B cell (primary cell): ENCODE measurements at regions not wholly inside any gene's neighbourhood (a gene's known extent, or its start where the extent isn't known, plus 50 kb on each side); places are given as distances from the start of the nearest gene placed in this dataset.

Source experiments
- ATAC-seq: fragments of 200-7000 bp; cut with Tn5 transposase; one replicate; pipeline ENCODE4 v1.10.0; 2021; ENCODE audit warnings: low read depth, mild to moderate bottlenecking, moderate number of reproducible peaks, moderate library complexity
- CTCF ChIA-PET: fragments of 350-600 bp; sonication (Branson Sonifier 250); formaldehyde crosslinking; loops from one replicate; lab custom pipeline; 2021; ENCODE audit warnings: antibody characterized with exemption, inconsistent platforms; lab: Charles Lee
- POLR2A ChIA-PET: fragments of 350-600 bp; sonication (Branson Sonifier 250); formaldehyde crosslinking; loops from one replicate; lab custom pipeline; 2021; ENCODE audit warnings: antibody characterized with exemption; lab: Charles Lee
- DNase-seq: peaks from one replicate; pipeline ENCODE4 v3.0.0; 2013
- H2AFZ ChIP-seq: 2 replicates; pipeline ENCODE4 v1.6.1; 2012; ENCODE audit warnings: mild to moderate bottlenecking, low read depth, low read length; ENCODE audit not compliant: insufficient read depth, poor library complexity, severe bottlenecking
- H3K27ac ChIP-seq, 2 donors: 1 replicate in 1 of 2; 2 replicates in 1 of 2; pipeline ENCODE4 v1.5.1; 2012 to 2013; ENCODE audit warnings: low read length in 2 of 2, mild to moderate bottlenecking in 2 of 2, moderate library complexity in 1 of 2
- H3K27me3 ChIP-seq, 4 experiments: fragments of 200-600 bp in 1 of 4; sonication (generic) in 1 of 4; replicated peaks in 1 of 4; 1 replicate in 2 of 4; 2 replicates in 2 of 4; pipeline versions ENCODE4 v1.6.1 to v1.7.0; 2013 to 2016; ENCODE audit warnings: low read length in 3 of 4, mild to moderate bottlenecking in 2 of 4, mixed read lengths in 1 of 4, moderate library complexity in 1 of 4; ENCODE audit not compliant: insufficient read depth in 4 of 4, control insufficient read depth in 3 of 4; ENCODE audit errors: control extremely low read depth in 1 of 4
- H3K36me3 ChIP-seq, 2 experiments: replicated peaks in 1 of 2; 1 replicate in 1 of 2; 2 replicates in 1 of 2; pipeline versions ENCODE4 v1.6.1 to v1.7.1; 2013; ENCODE audit warnings: low read length in 1 of 2; ENCODE audit not compliant: insufficient read depth in 2 of 2, control insufficient read depth in 1 of 2; ENCODE audit errors: control extremely low read depth in 1 of 2, extremely low read depth in 1 of 2
- H3K4me1 ChIP-seq, 2 donors: fragments of 200-600 bp in 1 of 2; sonication (generic) in 1 of 2; 1 replicate in 1 of 2; 2 replicates in 1 of 2; pipeline versions ENCODE4 v1.5.1 to v1.6.1; 2013 to 2017; ENCODE audit warnings: low read length in 2 of 2; ENCODE audit not compliant: control insufficient read depth in 2 of 2, insufficient read depth in 2 of 2
- H3K4me2 ChIP-seq: replicated peaks from 2 replicates; pipeline ENCODE3; 2012; ENCODE audit warnings: mild to moderate bottlenecking, low read depth, low read length; ENCODE audit not compliant: poor library complexity, severe bottlenecking
- H3K4me3 ChIP-seq, 5 experiments: fragments of 200-600 bp in 1 of 5; sonication (generic) in 1 of 5; 1 replicate in 3 of 5; 2 replicates in 2 of 5; pipeline versions ENCODE4 v1.5.1 to v1.7.0; 2011 to 2016; ENCODE audit warnings: low read length in 4 of 5, mild to moderate bottlenecking in 4 of 5, low read depth in 2 of 5, control low read depth in 1 of 5, moderate library complexity in 1 of 5; ENCODE audit not compliant: insufficient read depth in 1 of 5; ENCODE audit errors: control extremely low read depth in 1 of 5, extremely low read depth in 1 of 5
- H3K79me2 ChIP-seq: fragments of 200-600 bp; sonication (generic); one replicate; pipeline ENCODE4 v1.6.0; 2016; ENCODE audit warnings: low read length; ENCODE audit not compliant: control insufficient read depth, insufficient read depth
- H3K9ac ChIP-seq: fragments of 200-600 bp; sonication (generic); 2 replicates; pipeline ENCODE4 v1.6.1; 2017; ENCODE audit warnings: mild to moderate bottlenecking, low read length, moderate library complexity
- H3K9me3 ChIP-seq, 3 donors: one replicate each; pipeline versions ENCODE4 v1.6.1 to v1.7.1; 2013; ENCODE audit warnings: low read length in 2 of 3; ENCODE audit not compliant: control insufficient read depth in 2 of 3, insufficient read depth in 1 of 3; ENCODE audit errors: control extremely low read depth in 1 of 3
- H4K20me1 ChIP-seq: 2 replicates; pipeline ENCODE4 v1.6.0; 2012; ENCODE audit warnings: mild to moderate bottlenecking, low read length; ENCODE audit not compliant: insufficient read depth, control insufficient read depth, poor library complexity, severe bottlenecking
- H3K27ac Mint-ChIP-seq: one replicate; pipeline ENCODE4 v1.8.0; 2021; ENCODE audit warnings: mixed read lengths
- H3K27me3 Mint-ChIP-seq: one replicate; pipeline ENCODE4 v1.8.0; 2021; ENCODE audit warnings: mixed read lengths
- H3K4me1 Mint-ChIP-seq: one replicate; pipeline ENCODE4 v1.8.0; 2021; ENCODE audit warnings: mixed read lengths
- H3K4me3 Mint-ChIP-seq: one replicate; pipeline ENCODE4 v1.8.0; 2021; ENCODE audit warnings: mixed read lengths
- H3K9me3 Mint-ChIP-seq: one replicate; pipeline ENCODE4 v1.8.0; 2022; ENCODE audit warnings: mixed read lengths; ENCODE audit not compliant: insufficient read depth
- EZH2 ChIP-seq: IDR thresholded peaks from 2 replicates; pipeline ENCODE4 v1.6.1; 2012; ENCODE audit warnings: borderline replicate concordance, low read depth, mild to moderate bottlenecking, moderate library complexity, low read length; ENCODE audit not compliant: insufficient read depth, poor library complexity, severe bottlenecking
- WGBS: methylation state at CpG from one replicate; pipeline ENCODE4 v1.1.5; 2013; ENCODE audit warnings: missing lambda C conversion rate; ENCODE audit not compliant: insufficient coverage; 5-methylcytosine and 5-hydroxymethylcytosine counted together
- intact Hi-C: fragments of 100-400 bp; cut with micrococcal nuclease; formaldehyde crosslinking; loops from one replicate; pipeline ENCODE4 v1.10.0; 2022
- TF ChIP-seq, protein P1 (sequence below): fragments of 200-600 bp; IDR thresholded peaks from one replicate; pipeline ENCODE4 v1.8.0; 2022; ENCODE audit warnings: antibody characterized with exemption, mild to moderate bottlenecking

DNA sequence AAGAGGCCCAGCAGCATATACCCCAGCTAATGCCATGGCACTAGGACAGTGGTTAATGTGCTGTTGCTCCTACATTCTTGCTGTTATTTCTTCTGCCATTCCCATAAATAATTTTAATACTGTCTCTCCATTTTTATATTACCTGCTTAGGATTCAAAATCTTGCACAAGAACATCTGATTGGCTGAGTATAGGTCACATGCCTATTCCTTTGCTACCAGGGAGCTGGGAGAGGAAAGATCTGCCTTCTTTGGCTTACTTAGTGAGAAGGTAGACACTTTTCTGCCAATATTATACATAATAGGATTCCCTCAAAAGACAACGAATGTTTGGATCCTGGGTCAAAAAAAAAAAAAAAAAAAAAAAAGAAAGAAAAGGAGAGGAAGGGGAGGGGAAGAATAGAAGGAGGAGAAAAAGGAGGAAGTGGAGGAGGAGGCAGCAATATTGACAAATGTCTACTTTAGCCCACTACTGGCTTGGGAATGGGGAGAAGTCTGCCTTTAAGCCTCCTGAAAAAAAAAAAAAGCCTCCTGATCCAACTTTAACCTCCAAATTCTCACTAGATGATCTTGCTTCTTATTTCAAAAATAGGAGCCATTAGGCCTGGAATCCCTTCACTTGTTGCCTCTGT lies 134.5 kb upstream of the HNRNPU start:
- no peak overlapping the region for H3K27ac Mint-ChIP-seq
- H3K4me3 Mint-ChIP-seq = no peak overlapping the region
- Histone ChIP-seq H3K4me2 (no peak overlapping the region), H3K9me3 (no peaks in the 10 kb centered on the region), H3K27ac (no peak overlapping the region), H3K4me3 (no peak overlapping the region), H3K9ac (no peak overlapping the region), H3K79me2 (no peaks in the 10 kb centered on the region), H3K36me3 (no peaks in the 10 kb centered on the region), H3K27me3 (no peaks in the 10 kb centered on the region), H2AFZ (no peak overlapping the region), H3K4me1 (peaks cover 6 to 7% of the 10 kb centered on the region in 2 donors), H4K20me1 (no peaks in the 10 kb centered on the region)
- intact Hi-C loops = no loop called here
- no peaks in the 10 kb centered on the region for H3K9me3 Mint-ChIP-seq
- H3K27me3 Mint-ChIP-seq = no peaks in the 10 kb centered on the region
- ATAC-seq = no peak
- ChIA-PET POLR2A (no interaction called here), CTCF (no interaction called here)
- H3K4me1 Mint-ChIP-seq = peaks cover 14% of the 10 kb centered on the region
- WGBS = no CpG with 5 or more reads among the region's 1 CpG
- no peak for DNase-seq
- TF ChIP-seq EZH2 = no peak
- TF ChIP-seq, protein P1, sequence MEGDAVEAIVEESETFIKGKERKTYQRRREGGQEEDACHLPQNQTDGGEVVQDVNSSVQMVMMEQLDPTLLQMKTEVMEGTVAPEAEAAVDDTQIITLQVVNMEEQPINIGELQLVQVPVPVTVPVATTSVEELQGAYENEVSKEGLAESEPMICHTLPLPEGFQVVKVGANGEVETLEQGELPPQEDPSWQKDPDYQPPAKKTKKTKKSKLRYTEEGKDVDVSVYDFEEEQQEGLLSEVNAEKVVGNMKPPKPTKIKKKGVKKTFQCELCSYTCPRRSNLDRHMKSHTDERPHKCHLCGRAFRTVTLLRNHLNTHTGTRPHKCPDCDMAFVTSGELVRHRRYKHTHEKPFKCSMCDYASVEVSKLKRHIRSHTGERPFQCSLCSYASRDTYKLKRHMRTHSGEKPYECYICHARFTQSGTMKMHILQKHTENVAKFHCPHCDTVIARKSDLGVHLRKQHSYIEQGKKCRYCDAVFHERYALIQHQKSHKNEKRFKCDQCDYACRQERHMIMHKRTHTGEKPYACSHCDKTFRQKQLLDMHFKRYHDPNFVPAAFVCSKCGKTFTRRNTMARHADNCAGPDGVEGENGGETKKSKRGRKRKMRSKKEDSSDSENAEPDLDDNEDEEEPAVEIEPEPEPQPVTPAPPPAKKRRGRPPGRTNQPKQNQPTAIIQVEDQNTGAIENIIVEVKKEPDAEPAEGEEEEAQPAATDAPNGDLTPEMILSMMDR = no peak

GRCh38 chr1:244995602-244996400 lies 131.5 kb upstream of the HNRNPU start:
- peaks cover 5 to 6% of the 10 kb centered on the region in 2 donors for H3K4me1 ChIP-seq
- H4K20me1 ChIP-seq = no peaks in the 10 kb centered on the region
- DNase-seq (no peak), ATAC-seq (no peak)
- ChIA-PET POLR2A (no interaction called here), CTCF (no interaction called here)
- 98% methylated on average over 8 of the region's 11 CpGs for WGBS
- Mint-ChIP-seq H3K4me3 (no peak overlapping the region), H3K9me3 (no peaks in the 10 kb centered on the region), H3K27me3 (no peaks in the 10 kb centered on the region), H3K4me1 (peaks cover 8% of the 10 kb centered on the region), H3K27ac (no peak overlapping the region)
- no peak overlapping the region for H3K27ac ChIP-seq
- no peak overlapping the region for H3K9ac ChIP-seq
- no peaks in the 10 kb centered on the region for H3K9me3 ChIP-seq
- intact Hi-C loops = no loop called here
- H3K27me3 ChIP-seq = no peaks in the 10 kb centered on the region
- H3K4me3 ChIP-seq = no peak overlapping the region
- TF ChIP-seq, protein P1 = no peak
- TF ChIP-seq EZH2 = no peak
- no peaks in the 10 kb centered on the region for H3K79me2 ChIP-seq
- no peaks in the 10 kb centered on the region for H3K36me3 ChIP-seq
- no peak overlapping the region for H2AFZ ChIP-seq
- H3K4me2 ChIP-seq = no peak overlapping the region
